ENCODE measurements at regions not wholly inside any gene's neighbourhood (a gene's known extent, or its start where the extent isn't known, plus 50 kb on each side); places are given as distances from the start of the nearest gene placed in this dataset.

DNA sequence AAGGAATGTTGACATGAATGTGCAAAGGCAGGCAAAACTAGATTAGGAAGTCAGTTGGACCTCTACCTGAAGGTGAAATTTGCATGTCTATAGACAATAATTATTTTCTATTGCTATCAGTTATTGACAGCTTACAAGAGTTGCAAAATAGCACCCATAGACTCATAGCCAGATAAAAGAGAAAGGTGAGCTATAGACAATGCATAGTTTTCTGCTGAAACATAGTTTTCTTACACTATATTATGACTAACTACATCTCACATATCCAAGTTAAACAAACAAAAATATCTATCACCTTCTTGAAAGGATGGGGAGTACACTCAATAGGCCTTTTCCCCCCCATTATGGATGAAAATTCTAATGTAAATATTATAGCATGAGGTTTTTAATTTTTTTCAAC is 305.0 kb downstream of the PTH2R start:
- TF ChIP-seq EZH2 (IDR thresholded peaks at IDR 0.05; ENCODE audit: borderline replicate concordance, insufficient read depth, low read depth, low read length, poor library complexity, severe bottlenecking) = no peak
- TF ChIP-seq, protein P1, sequence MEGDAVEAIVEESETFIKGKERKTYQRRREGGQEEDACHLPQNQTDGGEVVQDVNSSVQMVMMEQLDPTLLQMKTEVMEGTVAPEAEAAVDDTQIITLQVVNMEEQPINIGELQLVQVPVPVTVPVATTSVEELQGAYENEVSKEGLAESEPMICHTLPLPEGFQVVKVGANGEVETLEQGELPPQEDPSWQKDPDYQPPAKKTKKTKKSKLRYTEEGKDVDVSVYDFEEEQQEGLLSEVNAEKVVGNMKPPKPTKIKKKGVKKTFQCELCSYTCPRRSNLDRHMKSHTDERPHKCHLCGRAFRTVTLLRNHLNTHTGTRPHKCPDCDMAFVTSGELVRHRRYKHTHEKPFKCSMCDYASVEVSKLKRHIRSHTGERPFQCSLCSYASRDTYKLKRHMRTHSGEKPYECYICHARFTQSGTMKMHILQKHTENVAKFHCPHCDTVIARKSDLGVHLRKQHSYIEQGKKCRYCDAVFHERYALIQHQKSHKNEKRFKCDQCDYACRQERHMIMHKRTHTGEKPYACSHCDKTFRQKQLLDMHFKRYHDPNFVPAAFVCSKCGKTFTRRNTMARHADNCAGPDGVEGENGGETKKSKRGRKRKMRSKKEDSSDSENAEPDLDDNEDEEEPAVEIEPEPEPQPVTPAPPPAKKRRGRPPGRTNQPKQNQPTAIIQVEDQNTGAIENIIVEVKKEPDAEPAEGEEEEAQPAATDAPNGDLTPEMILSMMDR (IDR thresholded peaks at IDR 0.05) = no peak
